ENCODE measurements at regions not wholly inside any gene's neighbourhood (a gene's known extent, or its start where the extent isn't known, plus 50 kb on each side); places are given as distances from the start of the nearest gene placed in this dataset.

GRCh38 chr13:57982782-57983181 is 351.2 kb downstream of the PCDH17 start:
- no peak for DNase-seq (ENCODE audit: extremely low read depth, low read depth)
- TF ChIP-seq CTCF (IDR thresholded peaks at IDR 0.05; ENCODE audit: low read depth, low read length, missing control alignments): no peak

GRCh38 chr13:57988276-57988675 is 356.7 kb downstream of the PCDH17 start:
- H3K4me3 ChIP-seq (replicated peaks; ENCODE audit: low read depth, low read length): no peak overlapping the region
- DNase-seq (ENCODE audit: extremely low read depth, low read depth): no peak
- no peak for TF ChIP-seq CTCF (IDR thresholded peaks at IDR 0.05; ENCODE audit: low read depth, low read length, missing control alignments)

More at GRCh38 chr13:57982782-57983181, 351.2 kb downstream of the PCDH17 start:
- H3K4me3 ChIP-seq (replicated peaks; ENCODE audit: low read depth, low read length): no peak overlapping the region

- no peak for DNase-seq (ENCODE audit: extremely low read depth, low read depth)
- TF ChIP-seq CTCF (IDR thresholded peaks at IDR 0.05; ENCODE audit: low read depth, low read length, missing control alignments): no peak
- H3K4me3 ChIP-seq (replicated peaks; ENCODE audit: low read depth, low read length): no peak overlapping the region
Measured at GRCh38 chr13:57991041-57991440, 359.5 kb downstream of the PCDH17 start.

- no peak overlapping the region for H3K4me3 ChIP-seq (replicated peaks; ENCODE audit: low read depth, low read length)
- TF ChIP-seq CTCF (IDR thresholded peaks at IDR 0.05; ENCODE audit: low read depth, low read length, missing control alignments): no peak
- no peak for DNase-seq (ENCODE audit: extremely low read depth, low read depth)
Measured at GRCh38 chr13:57992416-57992815, 360.9 kb downstream of the PCDH17 start.

GRCh38 chr13:57996717-57997116 is 365.2 kb downstream of the PCDH17 start:
- TF ChIP-seq CTCF (IDR thresholded peaks at IDR 0.05; ENCODE audit: low read depth, low read length, missing control alignments): no peak
- no peak for DNase-seq (ENCODE audit: extremely low read depth, low read depth)
- H3K4me3 ChIP-seq (replicated peaks; ENCODE audit: low read depth, low read length): no peak overlapping the region

GRCh38 chr13:58004751-58005150 is 373.2 kb downstream of the PCDH17 start:
- H3K4me3 ChIP-seq (replicated peaks; ENCODE audit: low read depth, low read length): no peak overlapping the region
- TF ChIP-seq CTCF (IDR thresholded peaks at IDR 0.05; ENCODE audit: low read depth, low read length, missing control alignments): no peak
- DNase-seq (ENCODE audit: extremely low read depth, low read depth): no peak

GRCh38 chr13:58018020-58018419 is 386.5 kb downstream of the PCDH17 start:
- H3K4me3 ChIP-seq (replicated peaks; ENCODE audit: low read depth, low read length): no peak overlapping the region
- no peak for TF ChIP-seq CTCF (IDR thresholded peaks at IDR 0.05; ENCODE audit: low read depth, low read length, missing control alignments)
- DNase-seq (ENCODE audit: extremely low read depth, low read depth): no peak
